ENCODE measurements at regions not wholly inside any gene's neighbourhood (a gene's known extent, or its start where the extent isn't known, plus 50 kb on each side); places are given as distances from the start of the nearest gene placed in this dataset.
"Not testable (repeated sequence)": the region's sequence is repeated elsewhere in the genome, so short reads cannot be mapped to it uniquely, and the experiment has no call there.

DNA sequence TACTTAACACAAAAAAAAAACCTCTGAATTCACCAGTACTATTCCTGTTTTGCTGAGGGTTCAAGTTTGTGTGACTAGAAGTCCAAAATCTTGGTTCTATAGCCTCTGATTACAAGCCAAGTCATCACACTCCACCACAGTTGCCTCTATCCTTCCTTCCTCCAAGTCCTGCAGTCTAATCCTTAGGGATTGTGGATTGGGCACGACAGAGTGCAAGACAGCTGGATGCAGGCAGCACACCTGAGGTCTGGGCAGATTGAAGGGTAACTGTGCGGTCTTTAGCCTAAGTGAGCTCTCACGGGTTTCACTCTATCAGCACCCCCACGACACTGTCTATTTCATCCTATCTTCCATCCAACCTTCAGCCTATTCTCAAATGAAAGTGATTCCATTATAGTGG lies 299.4 kb upstream of the ID2 start:
- no peaks in the 10 kb centered on the region for H3K4me1 ChIP-seq (ENCODE audit: control insufficient read depth in 1 of 2, low read depth in 2 of 2)
- TF ChIP-seq, protein P1, sequence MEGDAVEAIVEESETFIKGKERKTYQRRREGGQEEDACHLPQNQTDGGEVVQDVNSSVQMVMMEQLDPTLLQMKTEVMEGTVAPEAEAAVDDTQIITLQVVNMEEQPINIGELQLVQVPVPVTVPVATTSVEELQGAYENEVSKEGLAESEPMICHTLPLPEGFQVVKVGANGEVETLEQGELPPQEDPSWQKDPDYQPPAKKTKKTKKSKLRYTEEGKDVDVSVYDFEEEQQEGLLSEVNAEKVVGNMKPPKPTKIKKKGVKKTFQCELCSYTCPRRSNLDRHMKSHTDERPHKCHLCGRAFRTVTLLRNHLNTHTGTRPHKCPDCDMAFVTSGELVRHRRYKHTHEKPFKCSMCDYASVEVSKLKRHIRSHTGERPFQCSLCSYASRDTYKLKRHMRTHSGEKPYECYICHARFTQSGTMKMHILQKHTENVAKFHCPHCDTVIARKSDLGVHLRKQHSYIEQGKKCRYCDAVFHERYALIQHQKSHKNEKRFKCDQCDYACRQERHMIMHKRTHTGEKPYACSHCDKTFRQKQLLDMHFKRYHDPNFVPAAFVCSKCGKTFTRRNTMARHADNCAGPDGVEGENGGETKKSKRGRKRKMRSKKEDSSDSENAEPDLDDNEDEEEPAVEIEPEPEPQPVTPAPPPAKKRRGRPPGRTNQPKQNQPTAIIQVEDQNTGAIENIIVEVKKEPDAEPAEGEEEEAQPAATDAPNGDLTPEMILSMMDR (IDR thresholded peaks at IDR 0.05) = no peak
- no peaks in the 10 kb centered on the region for H3K9me3 ChIP-seq
- no peak overlapping the region for H3K4me3 ChIP-seq
- ATAC-seq (ENCODE audit: insufficient number of reproducible peaks, low FRiP score, low read depth) (no peak), DNase-seq (ENCODE audit: low spot score) (no peak)
- H3K27ac ChIP-seq = no peak overlapping the region
- no peaks in the 10 kb centered on the region for H3K27me3 ChIP-seq (replicated peaks; ENCODE audit: insufficient read depth)
- H3K36me3 ChIP-seq = no peaks in the 10 kb centered on the region

DNA sequence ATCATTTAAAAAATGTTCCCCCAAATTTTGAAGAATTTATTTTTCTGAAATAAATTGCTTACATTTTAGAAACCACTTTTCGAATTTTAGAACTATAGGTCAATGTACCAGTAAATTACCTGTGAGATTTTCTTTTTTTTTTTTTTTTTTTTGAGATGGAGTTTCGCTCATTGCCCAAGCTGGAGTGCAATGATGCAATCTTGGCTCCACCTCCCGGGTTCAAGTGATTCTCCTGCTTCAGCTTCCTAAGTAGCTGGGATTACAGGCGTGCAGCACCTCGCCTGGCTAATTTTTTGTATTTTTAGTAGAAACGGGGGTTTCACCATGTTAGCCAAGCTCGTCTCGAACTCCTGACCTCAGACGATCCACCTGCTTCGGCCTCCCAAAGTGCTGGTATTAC lies 295.1 kb upstream of the ID2 start:
- ATAC-seq (ENCODE audit: insufficient number of reproducible peaks, low FRiP score, low read depth); H3K4me1 ChIP-seq (ENCODE audit: control insufficient read depth in 1 of 2, low read depth in 2 of 2); H3K9me3 ChIP-seq; H3K27me3 ChIP-seq (replicated peaks; ENCODE audit: insufficient read depth); H3K4me3 ChIP-seq; H3K36me3 ChIP-seq; H3K27ac ChIP-seq; DNase-seq (ENCODE audit: low spot score): not testable (repeated sequence)

DNA sequence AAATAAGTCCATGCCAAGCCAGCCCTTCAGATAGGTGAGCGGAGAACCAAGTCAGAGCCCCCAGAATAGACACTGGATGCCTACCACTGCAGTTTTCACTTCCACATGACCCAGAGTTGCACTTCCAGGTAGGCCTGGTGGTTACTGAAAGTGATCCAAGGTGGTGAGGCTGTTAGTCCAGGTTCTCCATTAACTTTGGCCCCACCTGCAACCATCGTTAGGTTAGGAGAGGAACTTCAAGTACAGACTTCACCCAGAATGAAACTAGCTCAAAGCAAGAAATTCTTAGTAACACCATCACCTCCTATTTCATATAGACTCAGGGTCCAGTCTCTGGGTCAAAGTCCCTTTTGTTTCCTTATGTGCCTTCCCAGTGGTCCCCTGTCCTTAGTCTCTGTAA lies 293.1 kb upstream of the ID2 start:
- no peaks in the 10 kb centered on the region for H3K27me3 ChIP-seq (replicated peaks; ENCODE audit: insufficient read depth)
- H3K27ac ChIP-seq = no peak overlapping the region
- DNase-seq (ENCODE audit: low spot score) (no peak), ATAC-seq (ENCODE audit: insufficient number of reproducible peaks, low FRiP score, low read depth) (no peak)
- no peaks in the 10 kb centered on the region for H3K9me3 ChIP-seq
- TF ChIP-seq, protein P1 (IDR thresholded peaks at IDR 0.05) = no peak
- H3K4me1 ChIP-seq (ENCODE audit: control insufficient read depth in 1 of 2, low read depth in 2 of 2) = no peaks in the 10 kb centered on the region
- H3K4me3 ChIP-seq = no peak overlapping the region
- H3K36me3 ChIP-seq = no peaks in the 10 kb centered on the region

DNA sequence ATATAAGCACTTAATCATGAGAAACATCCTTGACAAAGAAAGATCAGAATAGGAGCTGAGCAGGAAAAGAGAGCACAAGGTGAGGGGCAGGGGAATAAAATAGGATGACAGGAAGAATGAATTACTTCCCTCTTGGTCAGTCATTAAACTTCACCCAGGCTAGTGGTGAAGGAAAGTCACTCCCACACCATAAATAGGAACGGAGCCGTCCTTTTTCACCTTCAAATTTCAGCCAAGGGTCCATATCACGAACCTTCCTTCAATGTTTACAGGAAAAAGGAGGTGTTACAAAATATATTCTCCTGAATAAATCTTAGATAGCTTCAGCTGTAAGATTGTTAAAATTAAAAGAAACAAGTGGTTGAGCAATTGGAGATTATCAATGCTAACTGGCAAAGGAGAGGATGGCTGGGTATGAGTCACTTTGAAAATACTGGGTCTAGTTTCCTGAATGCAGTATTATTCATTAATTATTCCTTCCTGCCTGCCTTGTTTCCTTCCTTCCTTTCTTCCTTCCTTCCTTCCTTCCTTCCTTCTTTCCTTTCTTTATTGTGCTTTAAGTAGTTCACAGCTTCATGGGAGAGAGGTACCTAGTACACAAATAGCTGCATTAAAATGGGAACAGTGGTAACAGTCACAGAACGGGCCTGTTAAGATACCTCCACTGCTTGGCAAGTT lies 292.3 kb upstream of the ID2 start:
- Histone ChIP-seq H3K4me3 (no peak overlapping the region), H3K27me3 (replicated peaks; ENCODE audit: insufficient read depth) (no peaks in the 10 kb centered on the region), H3K36me3 (no peaks in the 10 kb centered on the region), H3K9me3 (no peaks in the 10 kb centered on the region), H3K4me1 (ENCODE audit: control insufficient read depth in 1 of 2, low read depth in 2 of 2) (no peaks in the 10 kb centered on the region), H3K27ac (no peak overlapping the region)
- ATAC-seq (ENCODE audit: insufficient number of reproducible peaks, low FRiP score, low read depth) = no peak
- TF ChIP-seq, protein P1 (IDR thresholded peaks at IDR 0.05) = no peak
- no peak for DNase-seq (ENCODE audit: low spot score)

DNA sequence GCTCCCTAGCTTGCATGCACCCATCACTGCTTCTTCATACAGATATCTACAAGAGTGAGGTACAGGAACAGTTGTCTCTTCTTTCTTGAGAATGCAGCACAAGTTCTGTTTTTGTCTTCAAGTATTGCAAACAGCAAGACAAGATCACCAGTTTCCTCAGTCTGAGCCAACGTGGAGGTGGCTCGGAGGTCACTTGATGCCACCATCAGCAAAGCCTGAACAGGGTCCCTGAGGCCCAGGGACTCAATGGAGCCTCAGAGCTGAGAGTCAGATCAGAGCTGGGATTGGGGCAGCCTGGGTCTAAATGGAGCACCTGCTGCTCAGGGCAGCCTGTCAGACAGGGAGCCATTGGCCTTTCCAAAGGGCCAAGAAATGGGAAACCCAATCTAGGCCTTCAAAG lies 290.7 kb upstream of the ID2 start:
- H3K27me3 ChIP-seq (replicated peaks; ENCODE audit: insufficient read depth) = no peaks in the 10 kb centered on the region
- ATAC-seq (ENCODE audit: insufficient number of reproducible peaks, low FRiP score, low read depth) (no peak), DNase-seq (ENCODE audit: low spot score) (no peak)
- H3K9me3 ChIP-seq = no peaks in the 10 kb centered on the region
- H3K4me1 ChIP-seq (ENCODE audit: control insufficient read depth in 1 of 2, low read depth in 2 of 2) = no peaks in the 10 kb centered on the region
- no peak overlapping the region for H3K27ac ChIP-seq
- H3K4me3 ChIP-seq = no peak overlapping the region
- no peaks in the 10 kb centered on the region for H3K36me3 ChIP-seq
- TF ChIP-seq, protein P1 (IDR thresholded peaks at IDR 0.05) = no peak

DNA sequence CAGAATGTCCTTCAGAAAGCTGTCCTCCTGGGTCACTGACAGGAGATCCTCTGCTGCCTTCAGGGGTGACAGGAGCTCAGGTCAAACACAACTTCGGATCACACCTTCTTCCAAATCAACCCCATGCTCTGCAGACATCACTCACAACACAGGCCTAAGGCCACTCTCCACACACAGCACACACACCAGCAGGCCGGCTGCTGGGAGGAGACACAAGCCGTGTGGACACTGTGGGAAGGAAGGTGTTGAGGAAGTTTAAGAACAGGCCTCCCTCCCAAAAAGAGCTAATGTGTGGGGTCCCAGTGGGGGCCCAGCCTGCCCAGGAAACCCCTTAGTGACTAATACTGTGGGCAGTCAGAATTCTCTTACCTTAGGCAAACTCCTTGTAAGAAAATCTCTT lies 290.3 kb upstream of the ID2 start:
- H3K27me3 ChIP-seq (replicated peaks; ENCODE audit: insufficient read depth) = no peaks in the 10 kb centered on the region
- TF ChIP-seq, protein P1 (IDR thresholded peaks at IDR 0.05) = no peak
- no peaks in the 10 kb centered on the region for H3K36me3 ChIP-seq
- no peaks in the 10 kb centered on the region for H3K4me1 ChIP-seq (ENCODE audit: control insufficient read depth in 1 of 2, low read depth in 2 of 2)
- no peak for DNase-seq (ENCODE audit: low spot score)
- H3K4me3 ChIP-seq = no peak overlapping the region
- no peaks in the 10 kb centered on the region for H3K9me3 ChIP-seq
- no peak for ATAC-seq (ENCODE audit: insufficient number of reproducible peaks, low FRiP score, low read depth)
- no peak overlapping the region for H3K27ac ChIP-seq

Measured in thoracic aorta (tissue), 2 donors.